ENCODE measurements at regions not wholly inside any gene's neighbourhood (a gene's known extent, or its start where the extent isn't known, plus 50 kb on each side); places are given as distances from the start of the nearest gene placed in this dataset.

GRCh38 chr16:65659758-65660157 is 537.9 kb upstream of the CDH11 start:
- Histone ChIP-seq H3K79me1 (ENCODE audit: low read depth, low read length) (no peaks in the 10 kb centered on the region), H4K91ac (replicated peaks; ENCODE audit: insufficient read length, low read length) (no peak overlapping the region), H3K9ac (replicated peaks in 1 of 4; ENCODE audit: extremely low read depth in 1 of 4, low read depth in 3 of 4, low read length in 3 of 4) (no peak overlapping the region), H3K14ac (ENCODE audit: insufficient read length) (no peak overlapping the region), H3K4ac (replicated peaks; ENCODE audit: insufficient read length, low read depth, low read length) (no peak overlapping the region), H3K4me2 (ENCODE audit: insufficient read depth in 1 of 2, low read depth in 2 of 2, low read length in 2 of 2) (no peak overlapping the region), H2BK20ac (ENCODE audit: low read length) (no peak overlapping the region), H3K36me3 (ENCODE audit: control insufficient read depth in 2 of 4, insufficient read depth in 4 of 4, low read length in 3 of 4) (no peaks in the 10 kb centered on the region), H4K5ac (ENCODE audit: insufficient read length, low read depth, low read length) (no peak overlapping the region), H2BK15ac (ENCODE audit: low read length) (no peak overlapping the region), H3K4me3 (ENCODE audit: extremely low read depth in 1 of 4, insufficient read depth in 2 of 4, low read depth in 3 of 4, low read length in 4 of 4) (no peak overlapping the region), H3K27ac (ENCODE audit: low read depth, low read length) (no peak overlapping the region), H2BK5ac (ENCODE audit: low read depth, low read length) (no peak overlapping the region), H3K56ac (replicated peaks; ENCODE audit: insufficient read length, low read depth, low read length) (no peak overlapping the region), H4K20me1 (replicated peaks in 1 of 2; ENCODE audit: control insufficient read depth in 1 of 2, insufficient read depth in 2 of 2, low read length in 2 of 2) (no peaks in the 10 kb centered on the region), H3K18ac (ENCODE audit: extremely low read depth, low read length) (no peak overlapping the region), H3K27me3 (replicated peaks in 1 of 4; ENCODE audit: control insufficient read depth in 3 of 4, extremely low read depth in 1 of 4, insufficient read depth in 3 of 4, low read length in 3 of 4) (no peaks in the 10 kb centered on the region), H3K23ac (ENCODE audit: insufficient read length) (no peak overlapping the region), H2BK12ac (ENCODE audit: low read depth, low read length) (no peak overlapping the region), H2AFZ (ENCODE audit: low read length) (no peak overlapping the region), H3K9me3 (ENCODE audit: insufficient read depth in 2 of 2, low read depth in 1 of 2, low read length in 1 of 2) (no peaks in the 10 kb centered on the region), H3K79me2 (ENCODE audit: control insufficient read depth in 1 of 2, insufficient read depth in 2 of 2, low read length in 2 of 2) (no peaks in the 10 kb centered on the region), H2AK5ac (ENCODE audit: low read depth, low read length) (no peak overlapping the region), H2BK120ac (replicated peaks; ENCODE audit: low read depth, low read length) (no peak overlapping the region), H3K4me1 (replicated peaks in 1 of 4; ENCODE audit: control insufficient read depth in 3 of 4, insufficient read depth in 4 of 4, low read length in 3 of 4) (0 out of 7 replicates have a peak, but pooled peaks cover 0 to 2% (median 0%) of the 10 kb centered on the region in 4 experiments), H3K23me2 (ENCODE audit: low read depth, low read length) (no peaks in the 10 kb centered on the region), H4K8ac (ENCODE audit: extremely low read depth, insufficient read depth, low read length) (no peak overlapping the region)
- POLR2A ChIA-PET (ENCODE audit: partially characterized antibody), result no interaction called here
- CTCF ChIA-PET (ENCODE audit: partially characterized antibody), result interaction anchor here (1.4 to 1.5 kb wide), 3 partner anchors 23 to 388 kb away, joined by 3 to 4 read pairs (median 3); no protein-coding TSS in a partner anchor
- no peak for FAIRE-seq
- WGBS, 2 experiments (ENCODE audit: extremely low coverage in 1 of 2, insufficient coverage in 1 of 2, insufficient read length in 1 of 2, insufficient replicate concordance in 2 of 2, low coverage in 1 of 2, low lambda C conversion rate in 2 of 2, missing lambda C conversion rate in 1 of 2), result 91% methylated on average over 7 of the region's 7 CpGs; no CpG with 5 or more reads in 1 of the 2 experiments
- DNase-seq (ENCODE audit: low read depth in 1 of 2, low spot score in 2 of 2), result no peak
- no peak for TF ChIP-seq SIRT6 (IDR thresholded peaks at IDR 0.05; ENCODE audit: low read length)
- TF ChIP-seq PHF8 (conservative IDR thresholded peaks at IDR 0.05; ENCODE audit: low read depth, low read length), result no peak
- TF ChIP-seq TAF1 (IDR thresholded peaks at IDR 0.05; ENCODE audit: low read depth, low read length), result no peak
- TF ChIP-seq CEBPB (IDR thresholded peaks at IDR 0.05; ENCODE audit: low read depth, low read length), result no peak
- no peak for TF ChIP-seq CREB1 (IDR thresholded peaks at IDR 0.05)
- no peak for TF ChIP-seq RFX5 (IDR thresholded peaks at IDR 0.05; ENCODE audit: borderline replicate concordance, low read depth, low read length)
- TF ChIP-seq SRF (IDR thresholded peaks at IDR 0.05; ENCODE audit: low read depth, low read length), result no peak
- TF ChIP-seq RAD21 (IDR thresholded peaks at IDR 0.05 in 1 of 2, conservative IDR thresholded peaks at IDR 0.05 in 1 of 2; ENCODE audit: low read depth in 2 of 2, low read length in 2 of 2), result no peak
- TF ChIP-seq CTCF (IDR thresholded peaks at IDR 0.05; ENCODE audit: control extremely low read depth in 1 of 3, insufficient read depth in 1 of 3, low read depth in 1 of 3, low read length in 3 of 3), result no peak
- no peak for TF ChIP-seq E2F6 (IDR thresholded peaks at IDR 0.05)
- TF ChIP-seq ZNF274 (IDR thresholded peaks at IDR 0.05; ENCODE audit: borderline replicate concordance, extremely low read depth, low read length), result no peak

Data from H1 (cell line).